Peyer's patch (tissue), 4 donors: ENCODE measurements at regions not wholly inside any gene's neighbourhood (a gene's known extent, or its start where the extent isn't known, plus 50 kb on each side); places are given as distances from the start of the nearest gene placed in this dataset.
"Not testable (repeated sequence)": the region's sequence is repeated elsewhere in the genome, so short reads cannot be mapped to it uniquely, and the experiment has no call there.

Experiments used
- DNase-seq, 3 donors: peaks; one replicate each; pipeline ENCODE4 v3.0.0-alpha.2; 2017 to 2019
- H3K27ac ChIP-seq, 4 donors: fragments of 200-600 bp; sonication (generic); one replicate each; pipeline ENCODE4 v1.5.1; 2016 to 2019
- H3K27me3 ChIP-seq, 2 donors: fragments of 200-600 bp; sonication (generic); one replicate each; pipeline ENCODE4 v1.5.1; 2019
- H3K36me3 ChIP-seq, 3 donors: fragments of 200-600 bp; sonication (generic); one replicate each; pipeline ENCODE4 v1.5.1; 2016 to 2019
- H3K4me1 ChIP-seq, 4 donors: fragments of 200-600 bp; sonication (generic); one replicate each; pipeline ENCODE4 v1.5.1; 2016 to 2019
- H3K4me3 ChIP-seq, 4 donors: fragments of 200-600 bp; sonication (generic); 1 replicate in 3 of 4; 2 replicates in 1 of 4; pipeline ENCODE4 v1.5.1; 2016 to 2019; ENCODE audit warnings: mild to moderate bottlenecking in 1 of 4
- H3K9me3 ChIP-seq, 4 donors: fragments of 200-600 bp; sonication (generic); one replicate each; pipeline ENCODE4 v1.5.1; 2016 to 2019; ENCODE audit warnings: mild to moderate bottlenecking in 1 of 4
- CTCF ChIP-seq, 6 experiments: fragments of 450-650 bp in 4 of 6; fragments of 200-600 bp in 2 of 6; sonication (generic) in 1 of 6; IDR thresholded peaks; one replicate each; pipeline ENCODE4 v1.5.1; 2017 to 2019; ENCODE audit warnings: antibody characterized with exemption in 6 of 6, mild to moderate bottlenecking in 3 of 6, moderate library complexity in 1 of 6
- POLR2A ChIP-seq, 2 donors: fragments of 450-650 bp; IDR thresholded peaks; one replicate each; pipeline ENCODE4 v1.5.1; 2017; ENCODE audit warnings: antibody characterized with exemption in 2 of 2, mild to moderate bottlenecking in 2 of 2, moderate library complexity in 2 of 2

GRCh38 chrY:16480031-16480430, 1400.0 kb downstream of the CDY2B start:
- DNase-seq = no peak

GRCh38 chrY:16474053-16474452, 1406.0 kb downstream of the CDY2B start:
- H3K27ac ChIP-seq = no peak overlapping the region
- no peaks in the 10 kb centered on the region for H3K36me3 ChIP-seq
- TF ChIP-seq CTCF (IDR thresholded peaks at IDR 0.05) = no peak
- no peak for TF ChIP-seq POLR2A (IDR thresholded peaks at IDR 0.05)
- no peak overlapping the region for H3K4me3 ChIP-seq
- H3K27me3 ChIP-seq = no peaks in the 10 kb centered on the region
- H3K4me1 ChIP-seq = no peaks in the 10 kb centered on the region
- DNase-seq = no peak
- H3K9me3 ChIP-seq = no peaks in the 10 kb centered on the region

More at GRCh38 chrY:16480031-16480430, 1400.0 kb downstream of the CDY2B start:
- Histone ChIP-seq H3K4me1 (no peaks in the 10 kb centered on the region), H3K27ac (no peak overlapping the region), H3K36me3 (no peaks in the 10 kb centered on the region), H3K9me3 (no peaks in the 10 kb centered on the region), H3K4me3 (no peak overlapping the region), H3K27me3 (no peaks in the 10 kb centered on the region)
- no peak for TF ChIP-seq CTCF (IDR thresholded peaks at IDR 0.05)
- no peak for TF ChIP-seq POLR2A (IDR thresholded peaks at IDR 0.05)

GRCh38 chrY:16454799-16455198, 1425.2 kb downstream of the CDY2B start:
- H3K27me3 ChIP-seq = no peaks in the 10 kb centered on the region
- no peaks in the 10 kb centered on the region for H3K4me1 ChIP-seq
- TF ChIP-seq CTCF (IDR thresholded peaks at IDR 0.05) = no peak
- TF ChIP-seq POLR2A (IDR thresholded peaks at IDR 0.05) = no peak
- H3K9me3 ChIP-seq = no peaks in the 10 kb centered on the region
- no peak for DNase-seq
- H3K36me3 ChIP-seq = no peaks in the 10 kb centered on the region
- no peak overlapping the region for H3K4me3 ChIP-seq
- H3K27ac ChIP-seq = no peak overlapping the region

GRCh38 chrY:16446152-16446551, 1433.9 kb downstream of the CDY2B start:
- Histone ChIP-seq H3K4me1 (no peaks in the 10 kb centered on the region), H3K4me3 (no peak overlapping the region), H3K9me3 (no peaks in the 10 kb centered on the region), H3K36me3 (no peaks in the 10 kb centered on the region), H3K27me3 (no peaks in the 10 kb centered on the region), H3K27ac (no peak overlapping the region)
- no peak for TF ChIP-seq POLR2A (IDR thresholded peaks at IDR 0.05)
- TF ChIP-seq CTCF (IDR thresholded peaks at IDR 0.05) = no peak
- DNase-seq = no peak

- H3K36me3 ChIP-seq, DNase-seq, H3K27me3 ChIP-seq, H3K4me1 ChIP-seq, H3K4me3 ChIP-seq, H3K27ac ChIP-seq, H3K9me3 ChIP-seq: not testable (repeated sequence)
Measured at GRCh38 chrY:16409206-16409923, 1470.7 kb downstream of the CDY2B start.

- not testable (repeated sequence) for DNase-seq, H3K27me3 ChIP-seq
Measured at GRCh38 chrY:16379458-16379857, 1500.6 kb downstream of the CDY2B start.

GRCh38 chrY:16341592-16341991, 1538.4 kb downstream of the CDY2B start:
- DNase-seq, H3K27ac ChIP-seq, H3K9me3 ChIP-seq: not testable (repeated sequence)

More at GRCh38 chrY:16379458-16379857, 1500.6 kb downstream of the CDY2B start:
- H3K27ac ChIP-seq, H3K4me1 ChIP-seq, H3K9me3 ChIP-seq, H3K4me3 ChIP-seq, H3K36me3 ChIP-seq: not testable (repeated sequence)

GRCh38 chrY:16330032-16330758, 1549.8 kb downstream of the CDY2B start:
- H3K4me1 ChIP-seq, H3K4me3 ChIP-seq, DNase-seq, H3K27me3 ChIP-seq, H3K9me3 ChIP-seq, H3K36me3 ChIP-seq, H3K27ac ChIP-seq: not testable (repeated sequence)

More at GRCh38 chrY:16341592-16341991, 1538.4 kb downstream of the CDY2B start:
- H3K4me1 ChIP-seq, H3K4me3 ChIP-seq, H3K36me3 ChIP-seq, H3K27me3 ChIP-seq: not testable (repeated sequence)

GRCh38 chrY:16329135-16329820, 1550.7 kb downstream of the CDY2B start:
- DNase-seq, H3K4me3 ChIP-seq, H3K9me3 ChIP-seq, H3K4me1 ChIP-seq, H3K27me3 ChIP-seq, H3K27ac ChIP-seq, H3K36me3 ChIP-seq: not testable (repeated sequence)
